GM10266 (cell line): ENCODE measurements at regions not wholly inside any gene's neighbourhood (a gene's known extent, or its start where the extent isn't known, plus 50 kb on each side); places are given as distances from the start of the nearest gene placed in this dataset.

Source experiments
- DNase-seq: peaks from one replicate; pipeline ENCODE4 v3.0.0; 2012; ENCODE audit errors: extremely low spot score
- TF ChIP-seq, protein P1 (sequence below): IDR thresholded peaks from 2 replicates; pipeline ENCODE4 v1.5.1; 2012; ENCODE audit warnings: mild to moderate bottlenecking, low read depth; ENCODE audit not compliant: control insufficient read depth, insufficient read depth; ENCODE audit errors: missing control alignments

DNA sequence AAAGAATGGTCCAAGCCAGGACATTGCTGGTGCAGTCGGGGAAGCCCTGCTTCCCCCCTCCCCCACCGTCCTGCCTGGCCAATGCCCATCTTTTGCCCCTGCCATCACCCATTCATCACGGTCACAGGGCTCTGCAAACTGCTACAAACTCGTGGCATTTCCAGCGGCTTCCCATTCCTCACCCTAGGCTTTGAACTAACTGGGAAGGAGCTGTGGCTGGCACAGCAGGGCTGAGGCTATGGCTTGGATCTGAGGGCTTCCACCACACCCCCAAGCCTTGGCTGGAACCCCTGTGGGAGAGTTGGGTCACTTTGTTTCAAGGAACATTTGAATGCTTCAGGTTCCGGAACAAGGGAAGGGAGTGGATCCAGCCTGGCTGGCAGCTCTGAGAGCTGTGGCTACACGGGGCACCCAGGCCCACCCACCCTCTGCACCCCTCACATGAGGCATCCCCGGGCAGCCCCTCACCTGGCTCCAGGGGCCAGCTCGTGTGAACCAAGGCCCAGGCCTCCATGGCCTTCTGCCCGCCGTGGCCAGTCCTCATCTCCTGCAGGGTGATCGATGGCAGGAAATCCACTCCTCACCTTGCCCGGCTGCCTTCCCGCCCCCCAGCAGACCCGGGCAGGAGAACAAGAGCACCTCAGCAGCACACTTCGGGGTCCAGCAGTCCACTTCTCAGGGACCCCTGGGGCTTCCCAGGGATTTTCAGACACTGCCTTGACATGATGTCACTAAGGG, 58.8 kb upstream of the OTOS start:
- DNase-seq: no peak
- TF ChIP-seq, protein P1, sequence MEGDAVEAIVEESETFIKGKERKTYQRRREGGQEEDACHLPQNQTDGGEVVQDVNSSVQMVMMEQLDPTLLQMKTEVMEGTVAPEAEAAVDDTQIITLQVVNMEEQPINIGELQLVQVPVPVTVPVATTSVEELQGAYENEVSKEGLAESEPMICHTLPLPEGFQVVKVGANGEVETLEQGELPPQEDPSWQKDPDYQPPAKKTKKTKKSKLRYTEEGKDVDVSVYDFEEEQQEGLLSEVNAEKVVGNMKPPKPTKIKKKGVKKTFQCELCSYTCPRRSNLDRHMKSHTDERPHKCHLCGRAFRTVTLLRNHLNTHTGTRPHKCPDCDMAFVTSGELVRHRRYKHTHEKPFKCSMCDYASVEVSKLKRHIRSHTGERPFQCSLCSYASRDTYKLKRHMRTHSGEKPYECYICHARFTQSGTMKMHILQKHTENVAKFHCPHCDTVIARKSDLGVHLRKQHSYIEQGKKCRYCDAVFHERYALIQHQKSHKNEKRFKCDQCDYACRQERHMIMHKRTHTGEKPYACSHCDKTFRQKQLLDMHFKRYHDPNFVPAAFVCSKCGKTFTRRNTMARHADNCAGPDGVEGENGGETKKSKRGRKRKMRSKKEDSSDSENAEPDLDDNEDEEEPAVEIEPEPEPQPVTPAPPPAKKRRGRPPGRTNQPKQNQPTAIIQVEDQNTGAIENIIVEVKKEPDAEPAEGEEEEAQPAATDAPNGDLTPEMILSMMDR: no peak

DNA sequence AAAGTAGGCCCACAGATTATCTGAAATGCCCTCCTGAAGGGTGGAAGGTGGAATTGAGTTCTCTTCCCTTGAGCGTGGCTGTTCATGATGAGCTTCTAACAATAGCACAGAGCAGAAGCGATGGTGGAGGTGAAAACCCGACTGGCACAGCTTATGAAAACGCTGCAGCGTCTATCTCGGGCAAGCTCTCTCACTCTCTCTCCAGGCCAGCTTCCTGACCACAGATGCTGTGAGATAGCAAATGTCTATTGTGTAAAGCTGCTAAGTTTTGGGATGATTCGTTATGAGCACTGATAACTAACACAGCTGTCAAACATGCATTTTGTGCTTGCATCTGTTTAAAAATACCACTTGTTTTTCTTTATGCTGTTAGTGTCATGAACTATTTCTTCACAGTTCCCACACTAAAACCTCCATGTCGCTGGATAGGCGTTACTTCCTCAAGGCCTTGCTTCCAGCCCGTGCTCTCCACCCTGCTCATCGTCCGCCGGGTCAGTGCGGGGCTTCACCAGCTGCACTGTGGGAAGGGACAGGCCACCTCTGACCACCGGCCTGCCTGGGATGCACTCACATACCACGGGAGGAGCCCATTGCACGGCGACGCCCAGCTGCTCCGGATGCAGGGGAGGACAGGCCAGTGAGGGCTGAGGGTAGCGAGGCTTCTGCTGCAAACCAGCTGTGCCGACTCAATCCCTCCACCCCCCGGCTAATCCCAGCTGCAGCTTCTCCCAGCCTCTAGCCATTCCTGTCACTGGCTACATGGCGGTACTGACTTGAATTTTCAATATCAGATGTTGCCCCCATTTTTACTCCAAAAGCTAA, 60.0 kb upstream of the OTOS start:
- DNase-seq: no peak
- TF ChIP-seq, protein P1: no peak

DNA sequence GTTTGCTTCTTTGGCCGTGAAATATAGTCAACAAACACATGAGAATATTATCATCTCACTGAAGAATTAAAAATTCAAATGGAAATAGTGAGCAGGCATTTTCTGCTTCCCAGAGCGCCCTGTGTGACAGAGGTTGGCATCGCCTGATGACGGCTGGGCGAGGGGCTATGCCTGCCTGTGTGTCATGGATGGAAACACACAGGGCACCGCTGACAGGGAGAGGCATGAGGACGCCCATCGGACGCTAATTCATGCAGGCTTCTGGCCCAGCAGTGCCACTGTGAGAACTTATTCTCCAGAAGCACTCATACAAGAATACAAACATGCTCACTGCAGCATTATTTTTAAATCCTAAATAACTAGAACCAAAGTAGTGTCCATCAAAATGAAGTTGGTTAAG, 61.4 kb upstream of the OTOS start:
- DNase-seq: no peak
- TF ChIP-seq, protein P1: no peak

DNA sequence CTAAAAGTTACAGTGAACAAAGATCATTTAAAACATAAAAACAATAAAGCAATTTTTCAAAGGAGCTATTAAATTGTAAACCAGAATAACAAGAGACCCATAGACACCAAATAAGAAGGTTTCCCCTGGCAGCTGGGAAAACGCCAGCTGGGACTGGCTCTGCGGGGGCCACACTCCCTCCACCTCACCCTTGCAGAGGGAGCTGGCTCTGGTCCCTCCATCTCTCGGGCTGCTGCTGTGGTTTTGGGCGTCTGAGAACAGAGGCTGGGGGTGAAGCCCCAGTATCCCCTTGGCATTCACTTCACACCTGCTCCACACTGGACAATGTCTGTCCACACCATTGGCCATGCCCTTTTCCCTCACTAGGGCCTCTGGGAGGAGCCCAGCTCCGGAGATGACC, 62.1 kb upstream of the OTOS start:
- DNase-seq: no peak
- TF ChIP-seq, protein P1: no peak

DNA sequence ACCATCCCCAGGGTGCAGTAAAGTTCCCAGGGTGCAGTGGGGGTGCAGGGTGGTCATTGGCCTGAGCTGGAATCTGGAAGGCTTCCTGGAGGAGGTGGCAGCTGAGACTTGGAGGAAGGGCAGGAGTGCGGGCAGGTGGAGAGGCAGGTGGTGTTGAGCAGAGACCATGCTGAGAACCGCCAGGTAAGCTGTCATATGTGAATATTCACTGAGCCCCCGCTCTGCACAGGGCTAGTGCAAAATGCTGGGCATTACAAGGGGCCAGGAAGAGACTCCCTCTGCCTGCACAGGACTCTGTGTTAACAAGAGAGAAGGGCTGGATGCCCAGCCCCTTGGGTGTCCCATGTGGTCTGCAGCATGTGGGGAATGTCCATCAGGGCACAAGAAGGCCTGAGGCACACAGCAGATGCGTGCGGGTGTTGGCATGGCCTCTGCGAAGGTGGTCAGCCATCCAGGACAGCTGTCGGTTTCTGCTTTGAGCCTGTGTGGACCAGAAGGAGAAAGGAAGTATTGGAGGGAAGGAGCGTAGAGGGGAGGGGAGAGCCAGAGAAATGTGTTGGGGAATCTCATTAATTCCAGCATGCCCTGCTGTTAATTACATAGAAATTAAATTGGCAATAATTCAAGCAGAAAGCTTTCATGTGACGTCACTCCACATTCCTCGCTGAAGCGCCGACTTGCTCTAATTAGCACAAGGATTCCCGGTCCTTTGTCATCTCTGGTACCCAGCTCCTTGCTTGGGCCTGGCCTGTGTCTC, 62.8 kb upstream of the OTOS start:
- TF ChIP-seq, protein P1: no peak
- DNase-seq: no peak

DNA sequence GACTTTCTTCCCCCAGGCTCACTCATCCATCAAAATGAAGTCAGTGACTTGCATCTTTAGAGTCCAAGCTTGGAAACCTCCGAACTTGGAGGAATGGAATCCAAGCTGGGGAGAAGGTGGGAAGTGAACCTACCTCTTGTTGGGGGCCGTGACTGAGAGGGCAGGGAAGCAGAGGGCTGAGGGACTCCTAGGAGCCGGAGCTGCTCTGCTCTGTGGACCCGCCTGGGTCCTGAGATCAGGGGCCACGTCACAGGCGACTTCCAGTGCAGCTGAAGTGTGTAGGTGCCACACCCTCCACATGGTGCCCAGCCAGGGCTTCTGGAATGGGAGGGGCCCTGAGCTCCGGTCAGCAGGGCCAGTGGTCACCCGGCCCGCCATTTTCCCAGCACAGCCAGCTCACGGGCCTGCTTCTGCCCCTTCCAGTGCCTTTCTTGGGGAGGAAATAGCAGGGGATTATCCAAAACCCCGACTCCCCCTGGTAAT, 63.4 kb upstream of the OTOS start:
- TF ChIP-seq, protein P1: no peak
- DNase-seq: no peak
